Muscle of back (tissue), 3 donors: ENCODE measurements at regions not wholly inside any gene's neighbourhood (a gene's known extent, or its start where the extent isn't known, plus 50 kb on each side); places are given as distances from the start of the nearest gene placed in this dataset.
"Not testable (repeated sequence)": the region's sequence is repeated elsewhere in the genome, so short reads cannot be mapped to it uniquely, and the experiment has no call there.

ENCODE experiments used
- DNase-seq, 3 donors: peaks; one replicate each; pipeline versions ENCODE4 v3.0.0 to v3.0.0-alpha.2; 2013

GRCh38 chr2:109049022-109049421 is 60.0 kb upstream of the EDAR start:
- no peak for DNase-seq

GRCh38 chr2:109048163-109048562 is 59.1 kb upstream of the EDAR start:
- no peak for DNase-seq

- not testable (repeated sequence) for DNase-seq
Measured at GRCh38 chr2:109047569-109047968, 58.5 kb upstream of the EDAR start.

- DNase-seq: no peak
Measured at GRCh38 chr2:109046925-109047508, 58.0 kb upstream of the EDAR start.

GRCh38 chr2:109045505-109045904 is 56.5 kb upstream of the EDAR start:
- DNase-seq: no peak

GRCh38 chr2:109038992-109039391 is 50.0 kb upstream of the EDAR start:
- DNase-seq: no peak
